ENCODE measurements at regions not wholly inside any gene's neighbourhood (a gene's known extent, or its start where the extent isn't known, plus 50 kb on each side); places are given as distances from the start of the nearest gene placed in this dataset.
A peak's percentile ranks its signal among the peaks of the same experiment; 100 is the strongest.

GRCh38 chr18:60445341-60445740 lies 72.8 kb upstream of the MC4R start:
- peak; percentile 31 for DNase-seq (ENCODE audit: low read depth)

GRCh38 chr18:60446821-60447220 lies 74.2 kb upstream of the MC4R start:
- peak; percentile 35 for DNase-seq (ENCODE audit: low read depth)

GRCh38 chr18:60448487-60449267 lies 76.1 kb upstream of the MC4R start:
- no peak for DNase-seq (ENCODE audit: low read depth)

- no peak for DNase-seq (ENCODE audit: low read depth)
Observed at GRCh38 chr18:60452421-60452820, 79.8 kb upstream of the MC4R start.

GRCh38 chr18:60466677-60467076 lies 94.1 kb upstream of the MC4R start:
- DNase-seq (ENCODE audit: low read depth): no peak

GRCh38 chr18:60469387-60470100 lies 97.0 kb upstream of the MC4R start:
- DNase-seq (ENCODE audit: low read depth): no peak

GRCh38 chr18:60471652-60472051 lies 99.1 kb upstream of the MC4R start:
- DNase-seq (ENCODE audit: low read depth): no peak

- DNase-seq (ENCODE audit: low read depth): peak; percentile 51
Observed at GRCh38 chr18:60485201-60485600, 112.6 kb upstream of the MC4R start.

- DNase-seq (ENCODE audit: low read depth): no peak
Observed at GRCh38 chr18:60493066-60493465, 120.5 kb upstream of the MC4R start.

- DNase-seq (ENCODE audit: low read depth): no peak
Observed at GRCh38 chr18:60499675-60500074, 127.1 kb upstream of the MC4R start.

GRCh38 chr18:60500960-60501359 lies 128.4 kb upstream of the MC4R start:
- no peak for DNase-seq (ENCODE audit: low read depth)

GRCh38 chr18:60502591-60502990 lies 130.0 kb upstream of the MC4R start:
- no peak for DNase-seq (ENCODE audit: low read depth)

GRCh38 chr18:60503199-60503598 lies 130.6 kb upstream of the MC4R start:
- DNase-seq (ENCODE audit: low read depth): no peak

- DNase-seq (ENCODE audit: low read depth): no peak
Observed at GRCh38 chr18:60506190-60506589, 133.6 kb upstream of the MC4R start.

GRCh38 chr18:60506682-60507081 lies 134.1 kb upstream of the MC4R start:
- no peak for DNase-seq (ENCODE audit: low read depth)

GRCh38 chr18:60508108-60508507 lies 135.5 kb upstream of the MC4R start:
- DNase-seq (ENCODE audit: low read depth): no peak

GRCh38 chr18:60534538-60534937 lies 162.0 kb upstream of the MC4R start:
- peak; percentile 31 for DNase-seq (ENCODE audit: low read depth)

GRCh38 chr18:60537074-60537473 lies 164.5 kb upstream of the MC4R start:
- DNase-seq (ENCODE audit: low read depth): no peak

- DNase-seq (ENCODE audit: low read depth): no peak
Observed at GRCh38 chr18:60538891-60539290, 166.3 kb upstream of the MC4R start.

GRCh38 chr18:60541661-60542060 lies 169.1 kb upstream of the MC4R start:
- no peak for DNase-seq (ENCODE audit: low read depth)

GRCh38 chr18:60543646-60544045 lies 171.1 kb upstream of the MC4R start:
- no peak for DNase-seq (ENCODE audit: low read depth)

- DNase-seq (ENCODE audit: low read depth): peak; percentile 34
Observed at GRCh38 chr18:60549338-60549960, 176.9 kb upstream of the MC4R start.

GRCh38 chr18:60552948-60553347 lies 180.4 kb upstream of the MC4R start:
- no peak for DNase-seq (ENCODE audit: low read depth)

Measured in HS-27A (cell line).